Hepatocyte (in vitro differentiated cells): ENCODE measurements at regions not wholly inside any gene's neighbourhood (a gene's known extent, or its start where the extent isn't known, plus 50 kb on each side); places are given as distances from the start of the nearest gene placed in this dataset.

Source experiments
- DNase-seq: peaks from one replicate; pipeline ENCODE4 v3.0.0-alpha.2; 2016; ENCODE audit warnings: low spot score
- H2AFZ ChIP-seq: fragments of 200-600 bp; sonication (generic); 2 replicates; pipeline ENCODE4 v1.6.0; 2016; ENCODE audit warnings: antibody characterized with exemption, mild to moderate bottlenecking
- H3K27ac ChIP-seq: fragments of 200-600 bp; sonication (generic); 2 replicates; pipeline ENCODE4 v1.5.1; 2016; ENCODE audit warnings: mild to moderate bottlenecking
- H3K27me3 ChIP-seq: fragments of 200-600 bp; sonication (generic); 2 replicates; pipeline ENCODE4 v1.6.1; 2016
- H3K36me3 ChIP-seq: fragments of 200-600 bp; sonication (generic); replicated peaks from 2 replicates; pipeline ENCODE4 v1.5.1; 2016; ENCODE audit warnings: low read depth; ENCODE audit not compliant: insufficient read depth
- H3K4me1 ChIP-seq: fragments of 200-600 bp; sonication (generic); 2 replicates; pipeline ENCODE4 v1.5.1; 2016; ENCODE audit warnings: mild to moderate bottlenecking, moderate library complexity; ENCODE audit not compliant: insufficient read depth
- H3K4me2 ChIP-seq: fragments of 200-600 bp; sonication (generic); 2 replicates; pipeline ENCODE4 v1.6.0; 2016
- H3K4me3 ChIP-seq: fragments of 200-600 bp; sonication (generic); 2 replicates; pipeline ENCODE4 v1.5.1; 2016; ENCODE audit warnings: mild to moderate bottlenecking
- H3K79me2 ChIP-seq: fragments of 200-600 bp; sonication (generic); 2 replicates; pipeline ENCODE4 v1.6.0; 2017; ENCODE audit warnings: mild to moderate bottlenecking
- H3K9me2 ChIP-seq: fragments of 200-600 bp; sonication (generic); replicated peaks from 2 replicates; pipeline ENCODE4 v1.6.0; 2017; ENCODE audit warnings: mild to moderate bottlenecking; ENCODE audit not compliant: insufficient read depth
- H3K9me3 ChIP-seq: fragments of 200-600 bp; sonication (generic); 2 replicates; pipeline ENCODE4 v1.5.1; 2016; ENCODE audit warnings: low read depth, mild to moderate bottlenecking
- H4K20me1 ChIP-seq: fragments of 200-600 bp; sonication (generic); 2 replicates; pipeline ENCODE4 v1.6.0; 2016; ENCODE audit warnings: mild to moderate bottlenecking; ENCODE audit not compliant: insufficient read depth, poor library complexity, severe bottlenecking
- CTCF ChIP-seq: fragments of 200-600 bp; sonication (generic); IDR thresholded peaks from 2 replicates; pipeline ENCODE4 v1.5.1; 2016; ENCODE audit warnings: antibody characterized with exemption, mild to moderate bottlenecking; ENCODE audit not compliant: poor library complexity
- EZH2 ChIP-seq: fragments of 200-600 bp; sonication (generic); IDR thresholded peaks from 2 replicates; pipeline ENCODE4 v1.6.1; 2016; ENCODE audit warnings: antibody characterized with exemption, mild to moderate bottlenecking, borderline replicate concordance
- EZH2phosphoT487 ChIP-seq: fragments of 200-600 bp; sonication (generic); IDR thresholded peaks from one replicate; pipeline ENCODE4 v1.6.1; 2018; ENCODE audit warnings: antibody characterized with exemption, mild to moderate bottlenecking, low read depth, moderate library complexity; ENCODE audit not compliant: unreplicated experiment, severe bottlenecking
- WGBS: methylation state at CpG from one replicate; pipeline ENCODE4 v1.1.6; 2016; ENCODE audit warnings: low lambda C conversion rate; ENCODE audit errors: missing lambda C conversion rate; 5-methylcytosine and 5-hydroxymethylcytosine counted together

GRCh38 chr1:192943108-192943507 is 116.1 kb downstream of the UCHL5 start:
- TF ChIP-seq CTCF (no peak), EZH2phosphoT487 (no peak), EZH2 (no peak)
- Histone ChIP-seq H3K4me2 (peak overlapping the region; percentile 52), H3K4me3 (no peak overlapping the region), H3K4me1 (peaks cover 10% of the 10 kb centered on the region), H3K27ac (peak overlapping the region; percentile 67), H2AFZ (no peak overlapping the region), H3K9me3 (no peaks in the 10 kb centered on the region), H3K36me3 (no peaks in the 10 kb centered on the region), H3K27me3 (no peaks in the 10 kb centered on the region), H3K9me2 (no peaks in the 10 kb centered on the region), H3K79me2 (no peaks in the 10 kb centered on the region), H4K20me1 (no peaks in the 10 kb centered on the region)
- 59% methylated on average over 3 of the region's 3 CpGs for WGBS
- peak; percentile 21 for DNase-seq

- Histone ChIP-seq H3K9me2 (no peaks in the 10 kb centered on the region), H4K20me1 (no peaks in the 10 kb centered on the region), H3K27me3 (no peaks in the 10 kb centered on the region), H3K4me3 (no peak overlapping the region), H2AFZ (no peak overlapping the region), H3K27ac (peak overlapping the region; percentile 67), H3K4me1 (peaks cover 10% of the 10 kb centered on the region), H3K79me2 (no peaks in the 10 kb centered on the region), H3K36me3 (no peaks in the 10 kb centered on the region), H3K9me3 (no peaks in the 10 kb centered on the region), H3K4me2 (peak overlapping the region; percentile 52)
- no peak for DNase-seq
- TF ChIP-seq CTCF = no peak
- TF ChIP-seq EZH2phosphoT487 = no peak
- WGBS = 79% methylated on average over 1 of the region's 1 CpG
Observed at GRCh38 chr1:192943522-192943921, 115.6 kb downstream of the UCHL5 start.

- H3K27ac ChIP-seq = no peak overlapping the region
- no peaks in the 10 kb centered on the region for H3K27me3 ChIP-seq
- no peaks in the 10 kb centered on the region for H3K79me2 ChIP-seq
- H3K9me2 ChIP-seq = no peaks in the 10 kb centered on the region
- no peaks in the 10 kb centered on the region for H3K4me1 ChIP-seq
- no peaks in the 10 kb centered on the region for H3K36me3 ChIP-seq
- H2AFZ ChIP-seq = no peak overlapping the region
- H4K20me1 ChIP-seq = no peaks in the 10 kb centered on the region
- no peak for DNase-seq
- H3K9me3 ChIP-seq = no peaks in the 10 kb centered on the region
- WGBS = 88% methylated on average over 5 of the region's 5 CpGs
- no peak overlapping the region for H3K4me3 ChIP-seq
- TF ChIP-seq CTCF (no peak), EZH2phosphoT487 (no peak), EZH2 (no peak)
- H3K4me2 ChIP-seq = no peak overlapping the region
Observed at GRCh38 chr1:192945390-192946130, 113.6 kb downstream of the UCHL5 start.
